Calu3 (cell line): ENCODE measurements at regions not wholly inside any gene's neighbourhood (a gene's known extent, or its start where the extent isn't known, plus 50 kb on each side); places are given as distances from the start of the nearest gene placed in this dataset.

Experiments
- BruUV-seq: library from RNA; stranded (reverse); fragments of 400-500 nt; replicated peaks from 2 replicates; lab custom pipeline; 2021; lab: Mats Ljungman, UMichigan
- CTCF ChIA-PET: fragments of 300-600 bp; sonication (Branson Sonifier 250); formaldehyde crosslinking; loops from one replicate; lab custom pipeline; 2022; ENCODE audit warnings: antibody characterized with exemption; lab: Charles Lee
- DNase-seq: peaks from one replicate; pipeline ENCODE4 v3.0.0; 2022
- H3K27ac Mint-ChIP-seq: one replicate; pipeline ENCODE4 v1.8.0; 2022; ENCODE audit warnings: mixed read lengths; ENCODE audit not compliant: unreplicated experiment
- H3K27me3 Mint-ChIP-seq: one replicate; pipeline ENCODE4 v1.8.0; 2022; ENCODE audit warnings: mixed read lengths; ENCODE audit not compliant: unreplicated experiment
- H3K36me3 Mint-ChIP-seq: one replicate; pipeline ENCODE4 v1.8.0; 2022; ENCODE audit warnings: mild to moderate bottlenecking, moderate library complexity, mixed read lengths; ENCODE audit not compliant: insufficient read depth, unreplicated experiment
- H3K4me1 Mint-ChIP-seq: one replicate; pipeline ENCODE4 v1.8.0; 2022; ENCODE audit warnings: mild to moderate bottlenecking, low read depth, mixed read lengths; ENCODE audit not compliant: unreplicated experiment
- H3K4me3 Mint-ChIP-seq: one replicate; pipeline ENCODE4 v1.8.0; 2022; ENCODE audit warnings: mild to moderate bottlenecking, low read depth, moderate library complexity, mixed read lengths; ENCODE audit not compliant: unreplicated experiment
- H3K9me3 Mint-ChIP-seq: one replicate; pipeline ENCODE4 v1.8.0; 2022; ENCODE audit warnings: low read depth, mixed read lengths; ENCODE audit not compliant: unreplicated experiment
- CTCF ChIP-seq: fragments of 200-600 bp; IDR thresholded peaks from one replicate; pipeline ENCODE4 v1.8.0; 2022; ENCODE audit warnings: antibody characterized with exemption; ENCODE audit not compliant: unreplicated experiment
- intact Hi-C: fragments of 100-400 bp; cut with micrococcal nuclease; formaldehyde crosslinking; loops from one replicate; pipeline ENCODE4 v1.10.0; 2022; ENCODE audit not compliant: unreplicated experiment

- CTCF ChIA-PET = no interaction called here
- no peak for DNase-seq
- no peaks in the 10 kb centered on the region for H3K4me1 Mint-ChIP-seq
- H3K36me3 Mint-ChIP-seq = no peaks in the 10 kb centered on the region
- no peak for TF ChIP-seq CTCF
- no peaks in the 10 kb centered on the region for H3K27me3 Mint-ChIP-seq
- no peak overlapping the region for H3K4me3 Mint-ChIP-seq
- H3K9me3 Mint-ChIP-seq = peaks cover 8% of the 10 kb centered on the region
- no peak overlapping the region for H3K27ac Mint-ChIP-seq
- no TSS peak for BruUV-seq
- intact Hi-C loops = no loop called here
Measured at GRCh38 chr1:232146514-232146913, 483.4 kb downstream of the SIPA1L2 start.

- H3K4me3 Mint-ChIP-seq = no peak overlapping the region
- CTCF ChIA-PET = no interaction called here
- intact Hi-C loops = no loop called here
- H3K9me3 Mint-ChIP-seq = peaks cover 8% of the 10 kb centered on the region
- no peak for DNase-seq
- no peaks in the 10 kb centered on the region for H3K4me1 Mint-ChIP-seq
- H3K36me3 Mint-ChIP-seq = no peaks in the 10 kb centered on the region
- no peaks in the 10 kb centered on the region for H3K27me3 Mint-ChIP-seq
- no peak overlapping the region for H3K27ac Mint-ChIP-seq
- BruUV-seq = no TSS peak
- no peak for TF ChIP-seq CTCF
Measured at GRCh38 chr1:232145768-232146167, 484.2 kb downstream of the SIPA1L2 start.

- H3K27me3 Mint-ChIP-seq = no peaks in the 10 kb centered on the region
- H3K4me3 Mint-ChIP-seq = no peak overlapping the region
- CTCF ChIA-PET = no interaction called here
- intact Hi-C loops = no loop called here
- peaks cover 8% of the 10 kb centered on the region for H3K9me3 Mint-ChIP-seq
- no peaks in the 10 kb centered on the region for H3K36me3 Mint-ChIP-seq
- no peak for TF ChIP-seq CTCF
- no peak overlapping the region for H3K27ac Mint-ChIP-seq
- no peaks in the 10 kb centered on the region for H3K4me1 Mint-ChIP-seq
- DNase-seq = no peak
- BruUV-seq = no TSS peak
Measured at GRCh38 chr1:232144696-232145230, 485.2 kb downstream of the SIPA1L2 start.

GRCh38 chr1:232143315-232143886 is 486.5 kb downstream of the SIPA1L2 start:
- CTCF ChIA-PET = no interaction called here
- no peak for DNase-seq
- no peaks in the 10 kb centered on the region for H3K27me3 Mint-ChIP-seq
- BruUV-seq = no TSS peak
- no peak for TF ChIP-seq CTCF
- H3K9me3 Mint-ChIP-seq = peaks cover 5% of the 10 kb centered on the region
- H3K27ac Mint-ChIP-seq = no peak overlapping the region
- H3K4me1 Mint-ChIP-seq = no peaks in the 10 kb centered on the region
- H3K36me3 Mint-ChIP-seq = no peaks in the 10 kb centered on the region
- intact Hi-C loops = no loop called here
- H3K4me3 Mint-ChIP-seq = no peak overlapping the region
